Keratinocyte (primary cell): ENCODE measurements at regions not wholly inside any gene's neighbourhood (a gene's known extent, or its start where the extent isn't known, plus 50 kb on each side); places are given as distances from the start of the nearest gene placed in this dataset.

ENCODE experiments used
- DNase-seq: peaks from one replicate; pipeline ENCODE4 v3.0.0-alpha.2; 2011; ENCODE audit warnings: low read depth, missing footprints, low spot score
- FAIRE-seq: peaks from 2 replicates; lab custom pipeline; 2011; peaks lifted over from hg19 to GRCh38; lab: Jason Lieb, UNC
- H2AFZ ChIP-seq: 2 replicates; pipeline ENCODE4 v1.6.0; 2012; ENCODE audit warnings: low read length, control low read depth, inconsistent platforms; ENCODE audit not compliant: control insufficient read depth
- H3K27ac ChIP-seq: 2 replicates; pipeline ENCODE4 v1.5.1; 2011; ENCODE audit warnings: low read length; ENCODE audit not compliant: control insufficient read depth, insufficient read depth
- H3K27me3 ChIP-seq: 3 replicates; pipeline ENCODE4 v1.6.0; 2011; ENCODE audit warnings: low read length; ENCODE audit not compliant: control insufficient read depth, insufficient read depth; ENCODE audit errors: extremely low read depth
- H3K36me3 ChIP-seq, 2 experiments: 2 replicates in 1 of 2; 3 replicates in 1 of 2; pipeline ENCODE4 v1.5.1; 2011; ENCODE audit warnings: low read length in 2 of 2, mild to moderate bottlenecking in 1 of 2; ENCODE audit not compliant: control insufficient read depth in 2 of 2, insufficient read depth in 2 of 2; ENCODE audit errors: extremely low read depth in 1 of 2
- H3K4me1 ChIP-seq: 3 replicates; pipeline ENCODE4 v1.5.1; 2011; ENCODE audit warnings: low read length; ENCODE audit not compliant: control insufficient read depth, insufficient read depth; ENCODE audit errors: extremely low read depth
- H3K4me2 ChIP-seq: 3 replicates; pipeline ENCODE4 v1.6.0; 2011; ENCODE audit warnings: low read depth, low read length; ENCODE audit not compliant: control insufficient read depth, insufficient read depth; ENCODE audit errors: extremely low read depth
- H3K4me3 ChIP-seq, 3 experiments: fragments of 200-600 bp in 1 of 3; sonication (generic) in 1 of 3; 2 replicates in 2 of 3; 3 replicates in 1 of 3; pipeline ENCODE4 v1.5.1; 2011 to 2016; ENCODE audit warnings: low read length in 3 of 3, mild to moderate bottlenecking in 3 of 3, control low read depth in 2 of 3, inconsistent platforms in 1 of 3, low read depth in 1 of 3, mixed read lengths in 1 of 3, mixed run types in 1 of 3, moderate library complexity in 1 of 3; ENCODE audit not compliant: control insufficient read depth in 2 of 3, insufficient read depth in 2 of 3; ENCODE audit errors: extremely low read depth in 1 of 3
- H3K79me2 ChIP-seq: 2 replicates; pipeline ENCODE4 v1.6.0; 2012; ENCODE audit warnings: low read length; ENCODE audit not compliant: control insufficient read depth, insufficient read depth
- H3K9ac ChIP-seq: 3 replicates; pipeline ENCODE4 v1.6.0; 2011; ENCODE audit warnings: low read length; ENCODE audit not compliant: control insufficient read depth, insufficient read depth; ENCODE audit errors: extremely low read depth
- H3K9me1 ChIP-seq: 3 replicates; pipeline ENCODE4 v1.6.0; 2011; ENCODE audit warnings: low read length; ENCODE audit not compliant: control insufficient read depth, insufficient read depth; ENCODE audit errors: extremely low read depth
- H3K9me3 ChIP-seq: 2 replicates; pipeline ENCODE4 v1.5.1; 2012; ENCODE audit warnings: low read depth, low read length; ENCODE audit not compliant: control insufficient read depth
- H4K20me1 ChIP-seq: 3 replicates; pipeline ENCODE4 v1.6.0; 2011; ENCODE audit warnings: low read length; ENCODE audit not compliant: control insufficient read depth, insufficient read depth; ENCODE audit errors: extremely low read depth
- CTCF ChIP-seq, 3 experiments: IDR thresholded peaks in 1 of 3; conservative IDR thresholded peaks in 1 of 3; optimal IDR thresholded peaks in 1 of 3; 2 replicates in 2 of 3; 3 replicates in 1 of 3; pipeline versions ENCODE3 to v1.5.1; 2011; ENCODE audit warnings: low read length in 3 of 3, mild to moderate bottlenecking in 3 of 3, moderate library complexity in 2 of 3, control low read depth in 1 of 3, inconsistent platforms in 1 of 3; ENCODE audit not compliant: insufficient read depth in 2 of 3; ENCODE audit errors: extremely low read depth in 1 of 3
- EZH2 ChIP-seq: IDR thresholded peaks from one replicate; pipeline ENCODE4 v1.6.1; 2012; ENCODE audit warnings: inconsistent platforms, mild to moderate bottlenecking, low read length, moderate library complexity
- dilution Hi-C: fragments of 300-500 bp; cut with MboI; formaldehyde crosslinking; loops from one replicate; pipeline ENCODE4 v1.7.0; 2020; ENCODE audit warnings: low sequenced_read_pairs; ENCODE audit not compliant: extremely low pct_ligation_motif_present

GRCh38 chr2:34353509-34354113 lies 754.5 kb upstream of the FAM98A start:
- Histone ChIP-seq H3K27ac (no peak overlapping the region), H4K20me1 (no peaks in the 10 kb centered on the region), H3K9me1 (no peaks in the 10 kb centered on the region), H3K9ac (no peak overlapping the region), H3K36me3 (no peaks in the 10 kb centered on the region), H3K9me3 (no peaks in the 10 kb centered on the region), H2AFZ (no peak overlapping the region), H3K4me3 (no peak overlapping the region), H3K4me1 (no peaks in the 10 kb centered on the region), H3K4me2 (no peak overlapping the region), H3K27me3 (no peaks in the 10 kb centered on the region), H3K79me2 (no peaks in the 10 kb centered on the region)
- no peak for TF ChIP-seq EZH2
- no peak for TF ChIP-seq CTCF (optimal IDR thresholded peaks at IDR 0.05 in 1 of 3, IDR thresholded peaks at IDR 0.05 in 1 of 3, conservative IDR thresholded peaks at IDR 0.05 in 1 of 3; ENCODE audit: extremely low read depth in 1 of 3, insufficient read depth in 2 of 3, low read length in 3 of 3)
- no peak for DNase-seq
- dilution Hi-C loops = no loop called here
- no peak for FAIRE-seq

- no peak overlapping the region for H3K9ac ChIP-seq
- no peak overlapping the region for H3K4me3 ChIP-seq
- H3K27ac ChIP-seq = no peak overlapping the region
- no peaks in the 10 kb centered on the region for H3K9me1 ChIP-seq
- H3K4me2 ChIP-seq = no peak overlapping the region
- TF ChIP-seq CTCF (optimal IDR thresholded peaks at IDR 0.05 in 1 of 3, IDR thresholded peaks at IDR 0.05 in 1 of 3, conservative IDR thresholded peaks at IDR 0.05 in 1 of 3; ENCODE audit: extremely low read depth in 1 of 3, insufficient read depth in 2 of 3, low read length in 3 of 3) (no peak), EZH2 (no peak)
- no peak overlapping the region for H2AFZ ChIP-seq
- no peaks in the 10 kb centered on the region for H3K36me3 ChIP-seq
- dilution Hi-C loops = no loop called here
- no peaks in the 10 kb centered on the region for H3K9me3 ChIP-seq
- no peak for FAIRE-seq
- DNase-seq = no peak
- no peaks in the 10 kb centered on the region for H3K27me3 ChIP-seq
- H3K79me2 ChIP-seq = no peaks in the 10 kb centered on the region
- H3K4me1 ChIP-seq = no peaks in the 10 kb centered on the region
- no peaks in the 10 kb centered on the region for H4K20me1 ChIP-seq
Observed at GRCh38 chr2:34349527-34349926, 750.4 kb upstream of the FAM98A start.
